AG04450 (cell line): ENCODE measurements at regions not wholly inside any gene's neighbourhood (a gene's known extent, or its start where the extent isn't known, plus 50 kb on each side); places are given as distances from the start of the nearest gene placed in this dataset.

ENCODE experiments used
- CTCF ChIA-PET: fragments of 300-600, 350-600 bp; formaldehyde crosslinking; extraction: SDS; loops from one replicate; lab custom pipeline; 2022; ENCODE audit warnings: antibody characterized with exemption, inconsistent platforms; lab: Charles Lee
- POLR2A ChIA-PET: fragments of 350-600 bp; formaldehyde crosslinking; extraction: SDS; loops from one replicate; lab custom pipeline; 2021; ENCODE audit warnings: antibody characterized with exemption, inconsistent platforms; lab: Yijun Ruan, JAX
- DNase-seq: peaks from one replicate; pipeline ENCODE4 v3.0.0-alpha.2; 2011; ENCODE audit warnings: low read depth, low spot score
- H3K27ac ChIP-seq: one replicate; pipeline ENCODE4 v1.5.1; 2012; ENCODE audit warnings: low read depth, low read length, control low read depth
- H3K27me3 ChIP-seq: one replicate; pipeline ENCODE4 v1.6.0; 2012; ENCODE audit warnings: low read length; ENCODE audit not compliant: control insufficient read depth, insufficient read depth
- H3K4me3 ChIP-seq: 2 replicates; pipeline ENCODE4 v1.5.1; 2011; ENCODE audit warnings: mild to moderate bottlenecking, low read depth, low read length, control low read depth
- H3K9me3 ChIP-seq: 2 replicates; pipeline ENCODE4 v1.5.1; 2012; ENCODE audit warnings: low read length; ENCODE audit not compliant: control insufficient read depth, insufficient read depth
- CTCF ChIP-seq: IDR thresholded peaks from 2 replicates; pipeline ENCODE4 v1.5.1; 2011; ENCODE audit warnings: low read depth, low read length, control low read depth, inconsistent platforms

- no peaks in the 10 kb centered on the region for H3K27me3 ChIP-seq
- no peak for TF ChIP-seq CTCF
- H3K27ac ChIP-seq: no peak overlapping the region
- no peaks in the 10 kb centered on the region for H3K9me3 ChIP-seq
- no peak overlapping the region for H3K4me3 ChIP-seq
- ChIA-PET CTCF (interaction anchor here (1.9 kb wide), 1 partner anchor 8 kb away, joined by 8 read pairs; no protein-coding TSS in a partner anchor), POLR2A (no interaction called here)
- no peak for DNase-seq
Observed at GRCh38 chr14:34106310-34106709, 155.4 kb upstream of the EGLN3 start.

GRCh38 chr14:34104489-34105397 lies 153.9 kb upstream of the EGLN3 start:
- Histone ChIP-seq H3K27ac (no peak overlapping the region), H3K4me3 (no peak overlapping the region), H3K27me3 (no peaks in the 10 kb centered on the region), H3K9me3 (no peaks in the 10 kb centered on the region)
- CTCF ChIA-PET: no interaction called here
- DNase-seq: no peak
- POLR2A ChIA-PET: no interaction called here
- no peak for TF ChIP-seq CTCF

GRCh38 chr14:34103176-34103575 lies 152.3 kb upstream of the EGLN3 start:
- Histone ChIP-seq H3K4me3 (no peak overlapping the region), H3K9me3 (no peaks in the 10 kb centered on the region), H3K27ac (no peak overlapping the region), H3K27me3 (peaks cover 4% of the 10 kb centered on the region)
- no peak for DNase-seq
- TF ChIP-seq CTCF: no peak
- ChIA-PET POLR2A (no interaction called here), CTCF (interaction anchor here (0.9 kb wide), 1 partner anchor 263 kb away, joined by 3 read pairs; no protein-coding TSS in a partner anchor)

GRCh38 chr14:34099635-34100034 lies 148.8 kb upstream of the EGLN3 start:
- ChIA-PET POLR2A (no interaction called here), CTCF (interaction anchor here (0.6 kb wide), 1 partner anchor 265 kb away, joined by 3 read pairs; no protein-coding TSS in a partner anchor)
- no peak for TF ChIP-seq CTCF
- Histone ChIP-seq H3K9me3 (no peaks in the 10 kb centered on the region), H3K27me3 (peaks cover 4% of the 10 kb centered on the region), H3K27ac (no peak overlapping the region), H3K4me3 (no peak overlapping the region)
- DNase-seq: no peak

- ChIA-PET POLR2A (no interaction called here), CTCF (interaction anchor here (0.6 to 3.9 kb wide), 14 partner anchors 8 to 1523 kb away, joined by 3 to 40 read pairs (median 4); no protein-coding TSS in a partner anchor)
- no peaks in the 10 kb centered on the region for H3K9me3 ChIP-seq
- H3K27ac ChIP-seq: no peak overlapping the region
- H3K4me3 ChIP-seq: no peak overlapping the region
- no peak for DNase-seq
- peaks cover 4% of the 10 kb centered on the region for H3K27me3 ChIP-seq
- TF ChIP-seq CTCF: no peak
Observed at GRCh38 chr14:34098985-34099349, 148.1 kb upstream of the EGLN3 start.
